Spleen (tissue), 7 donors: ENCODE measurements at regions not wholly inside any gene's neighbourhood (a gene's known extent, or its start where the extent isn't known, plus 50 kb on each side); places are given as distances from the start of the nearest gene placed in this dataset.

Experiments used
- CTCF ChIP-seq, 11 experiments: fragments of 200-600 bp in 7 of 11; fragments of 450-650 bp in 4 of 11; sonication (generic) in 4 of 11; IDR thresholded peaks in 8 of 11; conservative IDR thresholded peaks in 3 of 11; 1 replicate in 7 of 11; 2 replicates in 4 of 11; pipeline versions ENCODE4 v1.4.0 to v1.8.0; 2016 to 2021; ENCODE audit warnings: antibody characterized with exemption in 11 of 11, inconsistent platforms in 4 of 11, mild to moderate bottlenecking in 1 of 11
- POLR2AphosphoS5 ChIP-seq, 3 donors: sonication (generic); formaldehyde crosslinking; IDR thresholded peaks; one replicate each; pipeline ENCODE4 v1.5.1; 2017; ENCODE audit warnings: antibody characterized with exemption in 3 of 3
- donor health status: DM: no; HTN: no; CAD: no; lungs with moderate emphysema.
- donor health status: DM: no; HTN: no; CAD: no.
- donor health status: DM: no; HTN: no; CAD: no.

DNA sequence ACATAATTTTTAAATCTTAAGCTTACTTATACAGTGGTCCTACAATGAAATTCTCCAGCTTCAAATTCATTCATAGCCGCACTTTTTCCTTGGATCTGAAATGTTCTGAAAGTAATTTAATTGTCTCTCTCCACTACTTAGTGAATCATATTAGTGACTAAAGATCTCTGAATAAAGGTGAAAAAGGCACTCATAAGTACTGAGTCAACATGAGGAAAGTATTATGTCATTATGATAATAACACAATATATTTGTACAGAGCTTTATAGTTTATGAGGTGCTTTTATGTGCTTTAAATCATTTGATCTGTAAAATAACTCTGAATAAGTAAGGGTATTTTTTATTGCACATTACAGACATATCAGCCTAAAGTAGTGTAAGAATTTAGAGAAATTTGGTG, 628.2 kb upstream of the SLITRK5 start:
- TF ChIP-seq CTCF (IDR thresholded peaks at IDR 0.05 in 8 of 11, conservative IDR thresholded peaks at IDR 0.05 in 3 of 11) (no peak), POLR2AphosphoS5 (IDR thresholded peaks at IDR 0.05) (no peak)
